Glutamatergic neuron (in vitro differentiated cells): ENCODE measurements at regions not wholly inside any gene's neighbourhood (a gene's known extent, or its start where the extent isn't known, plus 50 kb on each side); places are given as distances from the start of the nearest gene placed in this dataset.

Experiments
- DNase-seq: peaks from one replicate; pipeline ENCODE4 v3.0.0; 2022
- H3K27ac Mint-ChIP-seq: one replicate; pipeline ENCODE4 v1.8.0; 2020; ENCODE audit warnings: mild to moderate bottlenecking, mixed read lengths, inconsistent platforms; ENCODE audit not compliant: unreplicated experiment
- H3K27me3 Mint-ChIP-seq: one replicate; pipeline ENCODE4 v1.8.0; 2020; ENCODE audit warnings: mild to moderate bottlenecking, moderate library complexity, mixed read lengths, inconsistent platforms; ENCODE audit not compliant: unreplicated experiment
- H3K36me3 Mint-ChIP-seq: one replicate; pipeline ENCODE4 v1.8.0; 2020; ENCODE audit warnings: mild to moderate bottlenecking, mixed read lengths, inconsistent platforms; ENCODE audit not compliant: unreplicated experiment
- H3K4me1 Mint-ChIP-seq: one replicate; pipeline ENCODE4 v1.8.0; 2020; ENCODE audit warnings: mild to moderate bottlenecking, low read depth, mixed read lengths, inconsistent platforms; ENCODE audit not compliant: unreplicated experiment
- H3K4me3 Mint-ChIP-seq: one replicate; pipeline ENCODE4 v1.8.0; 2020; ENCODE audit warnings: mild to moderate bottlenecking, mixed read lengths, inconsistent platforms; ENCODE audit not compliant: unreplicated experiment
- H3K9me3 Mint-ChIP-seq: one replicate; pipeline ENCODE4 v1.8.0; 2020; ENCODE audit warnings: mild to moderate bottlenecking, moderate library complexity, mixed read lengths, inconsistent platforms; ENCODE audit not compliant: unreplicated experiment
- TF ChIP-seq, protein P1 (sequence below): fragments of 200-600 bp; sonication (generic); IDR thresholded peaks from one replicate; pipeline ENCODE4 v1.5.0; 2021; ENCODE audit not compliant: partially characterized antibody, unreplicated experiment

DNA sequence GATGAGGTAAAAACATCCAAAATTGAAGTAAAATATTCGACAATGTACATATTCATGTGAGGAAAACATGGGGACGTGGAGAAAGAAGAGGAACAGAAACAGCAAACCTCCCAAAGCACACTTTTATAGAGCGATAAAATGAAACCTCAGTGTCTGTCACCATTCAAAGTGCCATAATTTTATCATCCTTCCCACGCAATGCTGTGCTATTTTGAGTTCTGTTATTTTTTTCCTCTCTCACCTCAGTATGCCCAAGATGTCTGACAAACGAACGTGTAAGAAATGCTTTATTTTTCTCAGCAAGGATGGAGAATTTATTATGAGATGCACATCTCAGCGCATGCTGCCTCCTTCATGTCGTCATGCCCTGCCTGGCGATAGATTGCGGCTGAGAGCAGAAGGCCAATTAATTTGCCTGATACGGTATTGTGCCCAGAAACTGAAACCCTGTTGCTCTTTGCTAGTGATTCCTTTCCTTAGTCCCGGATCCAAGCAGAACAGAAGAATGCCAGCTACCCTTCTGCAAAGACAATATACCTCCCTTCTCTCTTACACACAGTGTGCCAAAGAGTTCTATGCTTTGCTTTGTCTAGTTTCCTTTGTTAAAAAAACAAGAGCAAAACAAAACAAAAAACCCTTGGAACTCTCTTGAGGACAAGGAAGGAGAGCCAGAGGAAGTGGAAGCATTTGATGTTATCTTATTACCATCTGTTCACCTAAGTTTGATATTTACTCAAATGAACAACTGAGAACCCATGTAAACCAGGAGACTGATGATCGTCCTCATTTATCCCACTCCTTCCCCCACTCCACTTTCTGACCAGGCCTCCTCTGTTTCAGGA lies 192.4 kb downstream of the SEMA6A start:
- Mint-ChIP-seq H3K4me1 (peaks cover 72% of the 10 kb centered on the region), H3K9me3 (peaks cover 18% of the 10 kb centered on the region), H3K27ac (peak overlapping the region; percentile 100), H3K27me3 (peaks cover 16% of the 10 kb centered on the region), H3K4me3 (peak overlapping the region; percentile 17), H3K36me3 (no peaks in the 10 kb centered on the region)
- DNase-seq: no peak
- TF ChIP-seq, protein P1, sequence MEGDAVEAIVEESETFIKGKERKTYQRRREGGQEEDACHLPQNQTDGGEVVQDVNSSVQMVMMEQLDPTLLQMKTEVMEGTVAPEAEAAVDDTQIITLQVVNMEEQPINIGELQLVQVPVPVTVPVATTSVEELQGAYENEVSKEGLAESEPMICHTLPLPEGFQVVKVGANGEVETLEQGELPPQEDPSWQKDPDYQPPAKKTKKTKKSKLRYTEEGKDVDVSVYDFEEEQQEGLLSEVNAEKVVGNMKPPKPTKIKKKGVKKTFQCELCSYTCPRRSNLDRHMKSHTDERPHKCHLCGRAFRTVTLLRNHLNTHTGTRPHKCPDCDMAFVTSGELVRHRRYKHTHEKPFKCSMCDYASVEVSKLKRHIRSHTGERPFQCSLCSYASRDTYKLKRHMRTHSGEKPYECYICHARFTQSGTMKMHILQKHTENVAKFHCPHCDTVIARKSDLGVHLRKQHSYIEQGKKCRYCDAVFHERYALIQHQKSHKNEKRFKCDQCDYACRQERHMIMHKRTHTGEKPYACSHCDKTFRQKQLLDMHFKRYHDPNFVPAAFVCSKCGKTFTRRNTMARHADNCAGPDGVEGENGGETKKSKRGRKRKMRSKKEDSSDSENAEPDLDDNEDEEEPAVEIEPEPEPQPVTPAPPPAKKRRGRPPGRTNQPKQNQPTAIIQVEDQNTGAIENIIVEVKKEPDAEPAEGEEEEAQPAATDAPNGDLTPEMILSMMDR: no peak

DNA sequence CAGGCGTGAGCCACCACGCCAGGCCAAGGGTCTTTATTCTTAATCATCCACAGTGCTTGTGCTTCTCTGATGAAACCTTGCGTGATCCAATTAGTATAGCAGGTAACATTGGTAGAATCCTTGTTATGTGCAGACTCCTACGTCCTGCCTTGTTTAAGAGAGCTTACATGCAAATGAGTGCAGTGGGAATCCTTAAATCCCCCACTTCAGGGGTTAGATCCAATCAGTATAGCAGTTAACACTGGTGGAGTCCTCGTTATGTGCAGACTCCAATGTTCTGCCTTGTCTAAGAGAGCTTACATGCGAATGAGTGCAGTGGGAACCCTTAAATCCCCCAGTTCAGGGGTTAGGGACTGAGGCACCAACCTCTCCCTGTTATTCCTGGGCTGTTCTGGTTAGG lies 193.4 kb downstream of the SEMA6A start:
- Mint-ChIP-seq H3K4me1 (peaks cover 72% of the 10 kb centered on the region), H3K36me3 (no peaks in the 10 kb centered on the region), H3K27me3 (peaks cover 17% of the 10 kb centered on the region), H3K27ac (peak overlapping the region; percentile 100), H3K9me3 (peaks cover 18% of the 10 kb centered on the region), H3K4me3 (no peak overlapping the region)
- TF ChIP-seq, protein P1: no peak
- no peak for DNase-seq

- TF ChIP-seq, protein P1: no peak
- H3K4me1 Mint-ChIP-seq: peaks cover 72% of the 10 kb centered on the region
- peak overlapping the region; percentile 57 for H3K4me3 Mint-ChIP-seq
- no peak for DNase-seq
- peaks cover 18% of the 10 kb centered on the region for H3K9me3 Mint-ChIP-seq
- H3K27ac Mint-ChIP-seq: peak overlapping the region; percentile 100
- H3K27me3 Mint-ChIP-seq: peaks cover 12% of the 10 kb centered on the region
- H3K36me3 Mint-ChIP-seq: no peaks in the 10 kb centered on the region
Observed at GRCh38 chr5:116380621-116381020, 194.0 kb downstream of the SEMA6A start.

DNA sequence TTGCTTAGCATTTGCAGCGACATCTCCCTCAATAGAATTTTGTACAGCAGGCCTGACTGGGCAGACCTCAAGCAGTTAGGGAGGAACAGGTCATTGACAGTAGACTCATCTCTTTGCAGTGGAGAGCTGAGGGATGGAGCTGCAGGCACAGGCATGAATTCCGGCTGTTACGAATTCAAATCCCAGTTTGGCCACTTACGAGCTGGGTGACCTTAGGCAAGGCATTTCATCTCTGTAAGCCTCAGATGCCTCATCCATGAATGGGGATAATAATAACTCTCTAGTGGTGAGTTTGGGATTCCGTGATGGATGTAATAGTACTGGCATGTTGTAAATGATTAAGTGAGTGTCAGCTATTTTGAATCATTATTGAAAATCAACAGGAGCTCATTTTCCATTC lies 195.3 kb downstream of the SEMA6A start:
- peak overlapping the region; percentile 100 for H3K27ac Mint-ChIP-seq
- H3K36me3 Mint-ChIP-seq: no peaks in the 10 kb centered on the region
- H3K27me3 Mint-ChIP-seq: peaks cover 12% of the 10 kb centered on the region
- TF ChIP-seq, protein P1: no peak
- no peak for DNase-seq
- peak overlapping the region; percentile 71 for H3K4me3 Mint-ChIP-seq
- peaks cover 72% of the 10 kb centered on the region for H3K4me1 Mint-ChIP-seq
- H3K9me3 Mint-ChIP-seq: peaks cover 18% of the 10 kb centered on the region

DNA sequence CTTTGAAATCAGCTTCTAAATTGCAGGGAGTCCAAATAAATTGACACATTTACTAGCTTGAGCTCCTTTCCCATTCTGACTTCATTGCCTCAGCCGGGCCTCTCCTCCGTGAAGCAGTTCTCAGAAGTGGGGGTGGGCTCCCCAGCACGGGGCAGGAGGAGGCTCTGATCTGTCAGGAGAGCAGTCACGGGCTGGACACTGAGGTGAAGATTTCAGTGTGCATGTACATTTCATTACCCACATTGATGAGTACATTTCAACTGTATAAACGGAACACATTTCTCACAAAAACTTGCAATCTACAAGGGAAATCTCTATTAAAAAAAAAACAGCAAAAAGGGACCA lies 195.9 kb downstream of the SEMA6A start:
- peaks cover 18% of the 10 kb centered on the region for H3K9me3 Mint-ChIP-seq
- H3K27ac Mint-ChIP-seq: peak overlapping the region; percentile 100
- TF ChIP-seq, protein P1: no peak
- peaks cover 72% of the 10 kb centered on the region for H3K4me1 Mint-ChIP-seq
- peaks cover 12% of the 10 kb centered on the region for H3K27me3 Mint-ChIP-seq
- peaks cover 1% of the 10 kb centered on the region for H3K36me3 Mint-ChIP-seq
- H3K4me3 Mint-ChIP-seq: peak overlapping the region; percentile 71
- no peak for DNase-seq
